DMS153 (cell line): ENCODE measurements at regions not wholly inside any gene's neighbourhood (a gene's known extent, or its start where the extent isn't known, plus 50 kb on each side); places are given as distances from the start of the nearest gene placed in this dataset.
"Not testable (repeated sequence)": the region's sequence is repeated elsewhere in the genome, so short reads cannot be mapped to it uniquely, and the experiment has no call there.

Source experiments
- DNase-seq: peaks from one replicate; lab custom pipeline; 2025; lab: John Stamatoyannopoulos, UW

DNA sequence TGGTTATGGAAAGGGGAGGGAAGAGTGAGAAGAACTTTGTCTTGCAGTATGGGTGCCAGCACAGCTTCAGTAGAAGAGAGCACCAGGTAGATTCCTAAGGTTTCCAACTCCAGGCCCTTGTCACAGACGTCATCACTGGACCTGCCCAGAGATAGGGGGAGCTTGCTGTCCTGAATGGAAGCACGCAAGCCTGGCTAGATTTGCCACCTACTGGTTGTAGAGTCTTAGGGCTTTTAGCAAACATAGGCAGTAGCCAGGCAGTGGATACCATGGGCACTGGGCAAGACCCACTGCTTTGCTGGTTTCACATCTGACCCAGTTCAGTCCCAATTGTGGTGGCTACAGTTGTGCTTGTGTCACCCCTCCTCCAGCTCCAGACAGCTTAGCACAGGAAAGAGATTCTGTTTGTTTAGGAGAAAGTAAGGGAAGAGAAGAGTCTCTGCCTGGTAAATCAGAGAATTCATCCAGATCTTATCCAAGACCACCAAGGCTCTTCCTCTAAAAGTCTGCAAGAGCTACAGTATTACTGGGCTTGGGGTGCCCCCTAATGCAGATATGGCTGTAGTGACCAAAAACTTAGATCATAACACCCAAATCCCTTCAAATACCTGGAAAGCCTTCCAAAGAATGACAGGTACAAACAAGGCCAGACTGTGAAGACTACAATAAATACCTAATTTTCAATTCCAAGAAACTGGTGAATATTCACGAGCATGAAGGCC lies 158.9 kb downstream of the HINT1 start:
- no peak for DNase-seq

DNA sequence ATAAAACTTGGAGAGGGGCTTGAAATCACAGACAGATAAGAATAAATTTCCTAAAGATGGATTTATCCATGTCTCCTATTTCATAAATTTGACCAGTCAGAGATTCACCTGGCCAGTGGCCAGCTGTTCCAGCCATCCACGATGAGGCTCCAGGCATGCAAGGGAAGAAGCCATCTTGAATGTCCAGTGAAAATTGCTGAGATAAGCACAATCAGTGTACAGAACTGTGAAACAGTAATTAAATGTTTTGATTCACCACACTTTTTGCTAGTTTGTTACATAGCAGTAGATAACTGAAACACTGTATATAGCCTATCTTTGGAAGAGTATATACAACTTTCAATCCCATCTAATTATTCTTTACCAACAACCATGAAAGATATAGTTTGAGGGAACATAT lies 163.5 kb downstream of the HINT1 start:
- no peak for DNase-seq

DNA sequence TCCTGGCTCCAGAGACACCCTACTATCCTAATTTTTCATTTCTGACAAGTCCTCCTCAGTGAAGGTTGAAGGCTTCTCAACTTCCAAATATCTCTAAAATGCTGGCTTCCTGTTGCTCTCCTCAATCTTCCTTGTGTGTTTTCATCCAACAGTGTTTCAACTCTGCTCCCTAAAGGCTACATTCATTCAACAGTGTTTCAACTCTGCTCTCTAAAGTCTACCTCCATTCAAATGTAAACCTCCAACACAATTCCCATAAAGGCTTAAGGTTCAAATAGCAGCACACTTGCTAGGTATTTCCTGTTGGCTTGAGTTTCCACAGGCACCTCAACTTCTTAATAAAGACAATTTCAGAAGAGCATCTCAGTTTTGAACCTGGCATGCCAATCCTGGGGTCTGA lies 164.8 kb downstream of the HINT1 start:
- DNase-seq: no peak

DNA sequence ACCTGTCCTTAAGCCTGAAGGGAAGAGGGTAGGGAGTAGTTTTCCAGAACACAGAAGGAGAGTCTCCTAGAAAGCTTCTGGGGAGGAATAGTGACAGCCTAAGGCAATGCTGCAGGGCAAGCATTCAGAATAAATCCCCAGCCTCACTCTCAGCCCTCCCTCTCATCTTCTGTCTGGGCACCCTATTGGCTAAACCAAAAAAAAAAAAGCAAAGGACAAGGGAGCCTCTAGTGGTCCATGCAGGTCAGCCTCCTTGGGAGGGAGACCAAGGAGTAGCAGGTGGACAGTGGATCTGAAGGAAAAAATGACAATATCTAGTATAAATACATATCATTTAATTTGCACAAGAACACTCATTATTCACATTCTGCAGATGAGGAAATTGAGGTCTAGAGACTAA lies 168.3 kb downstream of the HINT1 start:
- DNase-seq: not testable (repeated sequence)

DNA sequence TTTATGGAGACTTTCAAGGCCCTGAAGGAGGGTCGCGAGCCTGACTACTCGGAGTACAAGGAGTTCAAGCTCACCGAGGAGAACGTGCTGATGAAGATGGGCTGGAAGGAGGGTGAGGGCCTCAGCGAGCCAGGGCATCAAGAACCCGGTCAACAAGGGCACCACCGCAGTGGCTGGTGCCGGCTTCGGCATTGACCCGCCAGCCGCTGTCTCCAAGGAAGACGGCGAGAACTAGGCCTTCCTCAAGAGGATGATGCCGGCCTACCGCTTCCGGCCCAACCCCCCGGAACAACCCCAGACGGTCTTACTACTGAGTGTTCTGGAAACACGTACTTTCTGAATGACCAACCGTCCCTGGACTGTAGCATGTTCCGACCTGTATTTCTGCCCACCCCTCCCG lies 169.2 kb downstream of the HINT1 start:
- DNase-seq: no peak

DNA sequence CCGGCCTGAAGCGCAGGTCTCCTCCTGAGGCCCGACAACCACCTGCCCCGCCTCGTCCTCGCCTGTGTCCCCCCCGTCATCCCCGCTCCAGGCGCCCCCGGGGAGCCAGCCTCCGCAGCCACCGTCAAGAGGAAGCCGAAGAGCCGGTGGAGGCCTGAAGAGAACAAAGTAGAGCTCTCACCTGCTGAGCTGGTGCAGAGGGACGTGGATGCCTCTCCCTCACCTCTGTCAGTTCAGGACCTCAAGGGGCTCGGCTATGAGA lies 169.9 kb downstream of the HINT1 start:
- no peak for DNase-seq

DNA sequence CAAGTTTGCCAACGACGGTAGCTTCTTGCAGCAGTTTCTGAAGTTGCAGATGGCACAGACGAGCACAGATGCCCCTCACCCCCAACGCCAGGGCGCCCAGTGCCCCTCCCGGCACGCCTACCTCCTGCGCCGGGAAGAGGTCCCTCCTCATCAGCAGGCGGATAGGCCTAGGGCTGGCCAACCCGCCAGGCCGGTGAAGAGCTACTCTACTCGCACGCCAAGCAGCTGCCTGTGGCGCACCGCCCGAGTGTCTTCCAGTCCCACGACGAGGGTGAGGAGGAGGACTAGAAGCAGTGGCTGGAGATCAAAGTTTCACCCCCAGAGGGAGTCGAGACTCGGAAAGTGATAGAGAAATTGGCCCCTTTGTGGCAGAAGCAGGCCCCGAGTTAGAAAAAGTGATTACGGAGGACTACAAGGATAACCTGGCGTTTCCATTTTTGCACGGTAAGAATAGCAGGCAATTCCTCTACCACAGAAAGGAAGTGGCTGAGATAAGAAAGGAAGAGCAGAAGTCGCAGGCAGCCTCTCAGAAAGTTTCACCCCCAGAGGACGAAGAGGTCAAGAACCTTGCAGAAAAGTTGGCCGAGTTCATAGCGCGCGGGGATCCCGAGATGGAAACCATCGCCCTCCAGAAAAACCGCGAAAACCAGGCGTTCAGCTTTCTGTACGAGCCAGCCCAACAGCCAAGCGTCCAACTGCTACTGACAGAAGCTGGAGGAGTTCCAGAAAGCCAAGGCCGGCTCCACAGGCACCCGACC lies 170.4 kb downstream of the HINT1 start:
- no peak for DNase-seq

DNA sequence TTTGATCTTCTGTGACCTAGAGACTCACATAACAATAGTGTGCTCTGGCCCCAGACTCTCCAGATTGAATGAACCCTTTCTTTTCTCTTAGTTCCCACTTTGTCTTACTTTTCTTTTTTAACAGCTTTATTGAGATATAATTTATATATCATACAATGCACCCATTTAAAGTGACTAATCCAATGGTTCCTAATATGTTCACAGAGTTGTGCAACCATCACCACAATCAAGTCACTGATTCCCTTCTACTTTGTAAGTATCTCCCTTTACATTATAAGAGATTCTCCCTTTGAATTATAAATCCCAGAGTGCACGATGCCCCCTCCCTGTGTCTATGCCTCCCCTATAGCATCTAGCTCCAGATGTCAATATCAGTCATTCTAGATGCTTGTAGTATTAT lies 172.4 kb downstream of the HINT1 start:
- DNase-seq: no peak

DNA sequence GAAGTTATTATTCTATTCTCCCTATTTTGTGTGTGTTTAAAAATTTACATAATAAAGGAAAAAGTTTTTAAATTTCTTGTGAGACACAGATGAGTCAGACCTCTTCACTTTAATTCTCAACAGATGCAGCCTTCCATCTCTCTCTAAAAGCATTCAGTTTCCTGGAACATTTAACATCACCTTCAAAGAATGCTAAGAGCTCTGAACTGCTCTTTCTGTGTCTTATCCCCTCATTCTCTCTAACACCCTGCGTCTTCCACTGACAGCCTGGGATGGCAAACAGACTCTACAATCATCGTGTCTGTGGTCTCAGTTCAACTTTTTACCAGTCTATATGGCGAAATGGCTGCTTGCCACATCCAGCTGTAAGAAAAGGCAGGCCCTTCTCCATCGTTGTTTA lies 173.0 kb downstream of the HINT1 start:
- no peak for DNase-seq

DNA sequence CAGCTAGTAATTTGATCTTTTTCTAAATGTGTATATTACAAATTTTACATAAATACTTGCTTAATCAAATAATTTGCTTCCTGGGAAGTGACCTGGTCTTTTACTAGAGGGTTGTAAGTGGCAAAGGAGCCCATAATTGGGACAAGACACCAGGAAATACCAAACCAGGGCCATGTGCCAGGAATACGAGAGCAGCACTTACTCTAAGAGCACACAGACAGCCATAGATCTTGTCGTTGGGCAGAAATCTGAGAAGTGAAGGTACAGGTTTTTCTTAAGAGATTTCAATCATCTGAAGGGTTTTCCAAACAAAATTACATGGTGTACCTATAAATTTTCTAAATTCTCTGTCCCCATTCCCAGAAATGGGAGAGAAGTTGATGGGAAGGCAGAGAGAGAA lies 179.3 kb downstream of the HINT1 start:
- DNase-seq: no peak

DNA sequence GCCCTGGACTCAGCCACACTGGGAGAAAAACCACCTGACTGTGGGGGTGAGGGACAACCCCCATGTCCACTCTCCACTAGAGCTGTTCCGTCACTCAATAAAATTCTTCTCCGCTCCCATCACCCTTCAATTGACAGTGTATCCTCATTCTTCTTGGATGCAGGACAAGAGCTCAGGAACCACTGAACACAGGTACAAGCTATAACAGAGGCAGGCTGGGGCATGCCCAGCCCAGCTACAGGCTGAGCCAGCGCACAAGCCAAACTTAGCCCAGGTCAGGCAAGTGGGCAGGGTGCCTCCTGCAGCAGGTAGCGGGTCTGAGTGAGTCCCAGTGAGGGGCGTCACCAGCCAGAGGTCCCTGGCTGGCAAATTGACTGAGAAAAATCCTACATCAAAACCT lies 183.4 kb downstream of the HINT1 start:
- no peak for DNase-seq

DNA sequence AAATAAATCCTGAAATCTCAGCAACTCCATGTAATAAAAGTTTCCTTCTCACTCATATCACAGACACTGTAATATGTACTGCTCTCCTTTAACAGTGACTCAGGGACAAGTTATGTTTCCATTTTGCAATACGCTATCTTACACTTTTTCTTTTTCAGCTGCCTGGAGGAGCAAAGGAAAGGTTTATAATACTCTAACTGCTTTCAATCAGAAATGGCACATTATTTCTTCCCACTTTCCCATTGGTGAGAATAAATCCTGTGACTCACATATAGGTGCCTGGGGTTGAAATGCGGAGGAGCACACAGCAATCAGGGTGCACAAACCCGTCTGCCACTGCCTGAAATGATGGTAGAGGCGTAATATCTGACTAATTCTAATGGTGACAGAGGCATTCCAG lies 186.6 kb downstream of the HINT1 start:
- no peak for DNase-seq

DNA sequence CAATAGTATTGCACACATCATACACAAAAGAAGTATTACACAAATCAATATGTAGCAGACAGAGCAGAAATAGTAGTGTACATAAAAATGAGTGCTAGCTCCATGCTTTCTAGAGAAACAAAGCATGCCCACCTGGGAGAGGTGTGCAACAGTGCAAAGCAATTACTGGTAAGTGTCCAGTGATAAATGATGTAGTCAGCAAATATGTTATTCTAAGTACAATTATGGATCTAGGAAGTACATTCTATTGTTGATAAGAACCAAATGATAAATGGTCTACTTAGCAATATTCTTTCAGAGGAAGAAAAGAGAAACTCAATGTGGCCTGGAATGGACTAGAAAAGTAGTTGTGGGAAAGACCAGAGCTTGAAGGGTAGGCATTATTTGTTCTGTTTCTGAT lies 188.6 kb downstream of the HINT1 start:
- DNase-seq: no peak

DNA sequence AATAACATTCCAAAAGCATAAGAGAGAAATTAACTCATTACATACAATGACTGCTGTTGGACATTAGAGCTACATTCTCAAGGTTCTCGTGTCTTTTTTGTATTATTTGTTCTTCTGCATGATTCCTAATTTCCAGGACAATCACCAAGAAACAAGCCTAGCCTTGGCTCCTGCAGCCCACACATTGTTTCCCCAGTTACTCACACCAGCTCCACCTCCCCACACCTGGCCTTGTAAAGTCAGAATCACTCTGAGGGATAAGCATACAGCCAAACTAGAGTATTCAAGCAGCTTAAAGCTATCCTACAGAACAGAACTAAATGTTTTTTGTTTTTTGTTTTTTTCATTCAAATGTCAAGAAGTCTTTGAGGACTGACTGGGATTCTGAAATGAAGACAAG lies 189.2 kb downstream of the HINT1 start:
- DNase-seq: no peak

DNA sequence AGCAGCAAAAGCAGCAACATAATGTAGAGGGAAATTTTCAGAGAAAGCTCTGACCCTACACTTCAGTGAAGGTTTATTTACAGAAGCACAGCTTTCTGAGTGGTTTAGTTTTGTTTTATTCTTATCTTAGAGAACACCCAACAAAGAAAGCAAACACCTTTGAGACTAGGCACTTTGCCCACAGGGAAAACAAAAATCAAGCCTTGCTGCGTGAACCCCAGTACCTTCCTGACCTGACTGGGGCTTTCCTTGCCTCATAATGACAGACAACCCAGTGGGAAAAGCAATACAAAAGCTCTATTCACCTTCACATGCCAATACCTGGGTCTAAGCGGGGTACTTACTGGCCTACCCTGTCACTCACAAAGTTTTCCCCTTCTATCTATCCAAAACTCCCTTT lies 189.8 kb downstream of the HINT1 start:
- DNase-seq: no peak

DNA sequence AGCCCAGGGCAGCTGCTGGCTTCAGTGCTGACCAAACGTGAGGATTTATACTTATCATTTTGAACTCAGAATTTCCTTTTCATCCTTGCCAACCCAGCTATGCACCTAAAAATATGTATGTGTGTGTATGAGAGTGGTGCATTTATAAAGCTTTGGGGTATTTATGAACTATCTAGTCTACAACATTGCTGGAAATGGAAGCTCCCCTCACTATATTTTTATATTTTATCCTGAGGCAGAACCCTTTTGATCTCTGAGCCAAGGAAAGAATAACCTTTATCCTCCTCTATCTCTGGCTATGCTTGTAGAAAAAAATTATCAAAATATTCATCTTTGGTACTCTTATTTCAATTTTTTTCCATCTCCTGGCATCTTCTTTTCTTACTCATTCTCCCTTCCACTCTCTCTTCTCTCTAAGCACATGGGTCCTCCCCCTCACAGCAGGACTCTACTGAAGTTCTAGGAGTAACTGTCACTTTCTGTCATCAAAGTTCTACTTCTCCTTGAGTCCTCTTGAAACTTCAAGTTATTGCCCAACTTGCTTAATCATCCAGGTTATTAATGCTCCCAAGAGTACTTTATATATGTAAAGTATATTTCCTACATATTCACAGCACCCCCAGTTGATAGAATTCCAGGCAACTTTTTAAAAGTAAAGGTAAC lies 190.9 kb downstream of the HINT1 start:
- no peak for DNase-seq

DNA sequence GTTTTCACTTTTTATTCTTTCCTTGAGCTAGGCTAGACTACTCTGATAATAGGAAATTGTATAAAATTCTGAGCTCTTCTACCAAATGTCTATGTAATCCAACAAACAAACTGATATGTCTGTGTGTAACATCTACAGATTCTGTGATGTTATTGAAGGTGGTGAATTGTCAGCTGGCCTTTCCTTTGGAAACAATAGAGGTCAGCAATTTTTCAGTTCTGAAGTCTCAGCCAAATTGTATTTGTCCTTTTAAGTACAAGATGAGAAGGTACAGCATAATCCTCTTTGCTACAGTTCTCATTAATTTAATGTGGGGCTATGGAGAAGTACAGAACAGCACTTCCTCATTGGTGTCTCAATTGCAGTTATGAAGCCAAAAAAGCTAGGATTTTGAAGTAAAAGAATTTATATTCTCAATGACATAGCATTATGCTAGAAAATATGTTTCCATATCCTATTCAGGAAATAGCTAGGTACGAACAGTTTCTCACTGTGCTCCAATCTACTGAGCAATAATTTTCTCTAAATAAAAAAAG lies 198.0 kb downstream of the HINT1 start:
- no peak for DNase-seq

DNA sequence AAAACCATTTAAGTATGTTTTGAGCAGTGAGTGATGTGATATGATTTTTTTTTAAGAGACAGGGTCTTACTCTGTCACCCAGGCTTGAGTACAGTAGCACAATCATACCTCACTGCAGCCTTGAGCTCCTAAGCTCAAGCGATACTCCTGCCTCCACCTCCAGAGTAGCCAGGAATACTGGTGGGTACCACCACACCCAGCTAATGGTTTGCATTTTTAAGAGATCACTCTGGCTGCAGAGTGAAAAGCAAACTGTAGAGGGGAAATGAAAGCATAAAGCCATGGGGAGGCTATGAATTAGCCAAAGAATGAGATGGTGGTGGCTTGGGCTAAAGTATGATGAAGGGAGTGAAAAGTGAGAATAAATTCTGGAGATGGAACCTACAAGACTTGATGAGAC lies 199.1 kb downstream of the HINT1 start:
- no peak for DNase-seq

DNA sequence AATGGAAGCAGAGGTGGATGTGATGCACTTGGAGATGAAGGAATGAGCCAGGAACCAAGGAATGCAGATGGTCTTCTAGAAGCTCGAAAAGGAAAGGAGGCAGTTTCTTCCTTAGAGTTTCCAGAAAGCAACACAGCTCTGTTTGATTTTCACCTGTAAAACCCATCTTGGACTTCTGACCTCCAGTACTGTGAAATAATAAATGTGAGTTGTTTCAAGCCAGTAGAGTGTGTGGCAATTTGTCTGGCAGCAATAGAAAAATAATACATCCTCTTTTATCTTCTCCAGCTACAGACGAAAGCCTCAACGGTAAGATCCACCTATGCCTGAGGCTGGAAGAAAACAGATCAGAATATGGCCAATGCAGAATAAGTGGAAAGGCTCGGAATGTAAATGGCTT lies 199.7 kb downstream of the HINT1 start:
- no peak for DNase-seq

DNA sequence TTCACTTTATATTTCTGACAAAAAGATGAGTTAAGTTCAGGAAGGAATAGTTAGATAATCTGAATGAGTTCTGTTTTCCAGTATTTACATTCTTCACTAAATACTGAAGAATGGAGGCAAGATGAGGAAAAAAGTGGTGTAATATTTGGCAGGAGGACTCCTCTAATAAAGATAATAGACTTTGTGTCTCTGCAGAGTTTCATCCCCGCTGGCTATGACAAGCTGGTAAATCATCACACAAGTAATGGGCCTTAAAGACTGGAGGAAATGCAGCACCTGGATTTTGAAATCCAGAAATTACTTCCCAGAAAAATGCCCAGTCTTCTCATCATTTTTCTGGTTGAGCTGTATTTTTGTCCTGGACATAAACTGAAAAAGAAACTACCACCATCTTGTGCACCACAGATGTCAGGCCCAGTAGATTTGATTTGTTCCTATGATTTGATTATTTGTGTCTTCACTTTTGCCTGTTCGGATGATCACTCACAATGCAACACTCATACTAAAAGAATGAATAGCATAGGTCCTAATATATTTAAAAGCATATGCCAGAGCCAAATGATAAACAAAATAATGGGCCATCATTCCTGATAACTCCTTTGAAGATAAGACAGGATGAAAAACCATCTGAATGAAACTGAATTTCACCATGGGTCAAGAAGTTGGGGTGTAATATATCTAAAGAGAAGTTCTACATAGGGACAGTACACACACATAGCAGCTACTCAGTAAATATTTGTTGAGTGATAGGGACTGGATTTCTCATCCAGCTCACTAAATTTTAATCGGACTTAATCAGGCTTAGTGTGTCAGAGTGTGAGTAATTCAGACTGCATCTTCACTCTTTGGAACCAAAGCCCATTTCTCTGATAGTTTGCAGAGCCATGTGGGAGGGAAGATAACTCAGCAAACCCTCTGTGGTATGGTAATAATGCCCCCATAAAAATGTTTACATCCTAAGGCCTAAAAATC lies 200.5 kb downstream of the HINT1 start:
- DNase-seq: no peak

DNA sequence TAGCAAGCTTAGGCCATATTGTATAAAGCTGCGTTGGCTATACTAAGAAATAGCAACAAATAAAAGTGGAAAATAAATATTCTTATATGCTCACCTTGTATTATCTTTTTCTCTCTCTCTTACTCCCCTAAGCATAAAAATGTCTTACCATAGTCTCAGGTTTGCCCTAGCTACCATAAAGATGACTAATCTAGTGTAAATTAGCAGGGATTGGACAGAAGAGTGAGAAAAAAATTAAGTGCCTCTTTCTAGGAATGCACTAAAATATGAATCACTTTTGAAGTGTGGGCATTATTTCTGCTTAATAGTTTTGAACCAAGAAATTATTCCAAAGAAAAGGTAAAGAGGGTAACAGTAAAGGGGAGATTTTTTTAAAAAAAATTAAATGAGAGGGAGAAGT lies 201.3 kb downstream of the HINT1 start:
- DNase-seq: no peak

DNA sequence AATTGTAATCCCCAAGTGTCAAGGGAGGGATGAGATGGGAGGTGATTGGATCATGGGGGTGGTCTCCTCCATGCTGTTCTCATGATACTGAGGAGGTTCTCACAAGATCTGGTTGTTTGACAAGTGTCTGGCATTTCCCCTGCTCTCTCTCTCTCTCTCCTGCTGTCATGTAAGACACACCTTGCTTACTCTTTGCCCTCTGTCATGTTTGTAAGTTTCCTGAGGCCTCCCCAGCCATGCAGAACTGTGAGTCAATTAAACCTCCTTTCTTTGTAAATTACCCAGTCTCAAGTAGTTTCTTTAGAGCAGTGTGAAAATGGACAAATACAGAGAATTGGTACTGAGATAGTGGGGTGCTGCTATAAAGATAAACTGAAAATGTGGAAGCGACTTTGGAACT lies 207.9 kb downstream of the HINT1 start:
- DNase-seq: no peak
